OCI-LY3 (cell line): ENCODE measurements at regions not wholly inside any gene's neighbourhood (a gene's known extent, or its start where the extent isn't known, plus 50 kb on each side); places are given as distances from the start of the nearest gene placed in this dataset.

ENCODE experiments used
- CTCF ChIP-seq: fragments of 200-600, 300-600 bp; sonication (generic); IDR thresholded peaks from 2 replicates; pipeline ENCODE4 v1.5.1; 2014; ENCODE audit warnings: antibody characterized with exemption, low read length, low read depth
- EZH2phosphoT487 ChIP-seq: fragments of 200-600 bp; shearing (Covaris generic); IDR thresholded peaks from 2 replicates; pipeline ENCODE4 v1.6.1; 2018; ENCODE audit warnings: antibody characterized with exemption, mixed run types, low read depth

GRCh38 chr14:44170556-44170955, 336.5 kb downstream of the FSCB start:
- TF ChIP-seq CTCF (no peak), EZH2phosphoT487 (no peak)
